DND-41 (cell line): ENCODE measurements at regions not wholly inside any gene's neighbourhood (a gene's known extent, or its start where the extent isn't known, plus 50 kb on each side); places are given as distances from the start of the nearest gene placed in this dataset.

Experiments used
- CTCF ChIP-seq: IDR thresholded peaks from 2 replicates; pipeline ENCODE4 v1.5.1; 2012; ENCODE audit warnings: borderline replicate concordance, low read length, moderate library complexity, mild to moderate bottlenecking; ENCODE audit not compliant: poor library complexity, severe bottlenecking; ENCODE audit errors: extremely low read depth
- EZH2 ChIP-seq: IDR thresholded peaks from 3 replicates; pipeline ENCODE4 v1.6.1; 2012; ENCODE audit warnings: borderline replicate concordance, low read depth, mild to moderate bottlenecking, moderate library complexity, low read length, inconsistent platforms; ENCODE audit not compliant: severe bottlenecking

GRCh38 chr20:1793821-1794220 lies 101.4 kb upstream of the SIRPA start:
- no peak for TF ChIP-seq CTCF
- TF ChIP-seq EZH2: no peak
